Aorta (tissue), 5 donors: ENCODE measurements at regions not wholly inside any gene's neighbourhood (a gene's known extent, or its start where the extent isn't known, plus 50 kb on each side); places are given as distances from the start of the nearest gene placed in this dataset.
A peak's percentile ranks its signal among the peaks of the same experiment; 100 is the strongest.
"Not testable (repeated sequence)": the region's sequence is repeated elsewhere in the genome, so short reads cannot be mapped to it uniquely, and the experiment has no call there.

Source experiments
- ATAC-seq: fragments of 200-7000 bp; cut with Tn5 transposase; one replicate; pipeline ENCODE4 v1.9.1; 2022; ENCODE audit warnings: moderate library complexity; ENCODE audit not compliant: low FRiP score
- DNase-seq, 2 donors: peaks; one replicate each; pipeline ENCODE4 v3.0.0-alpha.2; 2020
- H3K27ac ChIP-seq, 2 donors: one replicate each; pipeline ENCODE4 v1.5.1; 2013; ENCODE audit warnings: low read length in 2 of 2, mild to moderate bottlenecking in 2 of 2, moderate library complexity in 2 of 2, control low read depth in 1 of 2, inconsistent platforms in 1 of 2, low read depth in 1 of 2
- H3K27me3 ChIP-seq, 2 donors: one replicate each; pipeline ENCODE4 v1.6.1; 2013; ENCODE audit warnings: control low read depth in 1 of 2, low read length in 1 of 2, mild to moderate bottlenecking in 1 of 2, moderate library complexity in 1 of 2; ENCODE audit not compliant: insufficient read depth in 2 of 2, control insufficient read depth in 1 of 2
- H3K36me3 ChIP-seq, 2 donors: one replicate each; pipeline ENCODE4 v1.6.1; 2013; ENCODE audit warnings: control low read depth in 1 of 2, low read length in 1 of 2, mild to moderate bottlenecking in 1 of 2; ENCODE audit not compliant: insufficient read depth in 2 of 2, control insufficient read depth in 1 of 2
- H3K4me1 ChIP-seq, 2 donors: one replicate each; pipeline ENCODE4 v1.6.1; 2013; ENCODE audit warnings: low read length in 2 of 2, control low read depth in 1 of 2, mild to moderate bottlenecking in 1 of 2, moderate library complexity in 1 of 2; ENCODE audit not compliant: insufficient read depth in 2 of 2, control insufficient read depth in 1 of 2
- H3K4me3 ChIP-seq, 2 donors: one replicate each; pipeline ENCODE4 v1.5.1; 2013; ENCODE audit warnings: low read length in 2 of 2, control low read depth in 1 of 2, mild to moderate bottlenecking in 1 of 2
- H3K9me3 ChIP-seq: one replicate; pipeline ENCODE4 v1.6.1; 2013; ENCODE audit warnings: mild to moderate bottlenecking, low read length; ENCODE audit not compliant: control insufficient read depth
- WGBS, 2 donors: extraction: QIAGEN DNeasy Blood & Tissue Kit; methylation state at CpG; one replicate each; pipeline ENCODE4 v1.1.7; 2013; 5-methylcytosine and 5-hydroxymethylcytosine counted together
- intact Hi-C, 2 donors: fragments of 100-400 bp; cut with DNase I; formaldehyde crosslinking; loops; one replicate each; pipeline versions ENCODE4 v1.14.2 to v1.15.0; 2022
- donor health status: healthy with polysubstance abuse.
- donor health status: Bipolar disorder and iron deficiency.
- donor health status: DM: no; HTN: no; CAD: no.
- donor health status: DM: no; HTN: no; CAD: no.
- donor health status: DM: yes; HTN: yes; CAD: no.

- H3K4me1 ChIP-seq, intact Hi-C loops, H3K27me3 ChIP-seq, H3K36me3 ChIP-seq, H3K27ac ChIP-seq, H3K4me3 ChIP-seq, DNase-seq, ATAC-seq, H3K9me3 ChIP-seq: not testable (repeated sequence)
- WGBS, 2 donors: 43 to 61% methylated on average over 1 of the region's 1 CpG
Measured at GRCh38 chr2:131606366-131606765, 78.7 kb downstream of the CCDC74A start.

DNA sequence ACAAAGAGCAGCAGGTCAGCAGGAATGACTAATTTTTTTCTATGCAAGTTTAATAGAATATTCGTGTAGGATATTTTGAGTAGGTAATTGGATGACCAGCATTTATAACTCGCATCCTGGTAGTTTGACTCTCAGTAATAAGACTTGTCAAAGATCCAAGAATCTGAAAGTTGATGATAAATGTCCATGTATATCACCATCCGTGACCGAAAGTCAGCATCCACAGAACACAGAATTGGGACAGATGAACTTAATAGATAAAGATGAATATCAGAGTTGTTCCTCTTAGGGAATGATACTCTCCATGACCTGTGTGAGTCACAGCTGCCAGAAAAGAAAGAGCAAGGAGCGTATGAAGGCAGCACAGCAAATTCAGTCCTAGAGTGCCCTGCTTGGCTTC, 79.4 kb downstream of the CCDC74A start:
- H3K27ac ChIP-seq, H3K27me3 ChIP-seq, intact Hi-C loops, H3K36me3 ChIP-seq, H3K9me3 ChIP-seq, DNase-seq, H3K4me1 ChIP-seq, H3K4me3 ChIP-seq, ATAC-seq: not testable (repeated sequence)
- 13 to 24% methylated on average over 5 of the region's 5 CpGs for WGBS, 2 donors

- not testable (repeated sequence) for ATAC-seq, H3K27ac ChIP-seq
Measured at GRCh38 chr2:131614539-131614938, 86.9 kb downstream of the CCDC74A start.

GRCh38 chr2:131618320-131618719, 90.6 kb downstream of the CCDC74A start:
- H3K4me3 ChIP-seq, H3K27me3 ChIP-seq, H3K27ac ChIP-seq, ATAC-seq, DNase-seq, H3K9me3 ChIP-seq, H3K4me1 ChIP-seq, H3K36me3 ChIP-seq, intact Hi-C loops: not testable (repeated sequence)
- WGBS, 2 donors: 76 to 78% methylated on average over 3 of the region's 3 CpGs

More at GRCh38 chr2:131614539-131614938, 86.9 kb downstream of the CCDC74A start:
- intact Hi-C loops, H3K36me3 ChIP-seq, H3K27me3 ChIP-seq, H3K4me1 ChIP-seq, H3K9me3 ChIP-seq, H3K4me3 ChIP-seq, DNase-seq: not testable (repeated sequence)
- WGBS, 2 donors: 85 to 86% methylated on average over 3 of the region's 3 CpGs

- H3K9me3 ChIP-seq, H3K4me3 ChIP-seq, H3K27me3 ChIP-seq, DNase-seq, intact Hi-C loops, H3K4me1 ChIP-seq, H3K27ac ChIP-seq, H3K36me3 ChIP-seq, ATAC-seq: not testable (repeated sequence)
- 88 to 89% methylated on average over 2 of the region's 2 CpGs for WGBS, 2 donors
Measured at GRCh38 chr2:131622874-131623273, 95.2 kb downstream of the CCDC74A start.

GRCh38 chr2:131626011-131626410, 98.3 kb downstream of the CCDC74A start:
- H3K27me3 ChIP-seq, H3K9me3 ChIP-seq, H3K4me3 ChIP-seq, DNase-seq, H3K36me3 ChIP-seq, H3K4me1 ChIP-seq, intact Hi-C loops, ATAC-seq, H3K27ac ChIP-seq: not testable (repeated sequence)
- WGBS, 2 donors: 87 to 92% methylated on average over 10 of the region's 10 CpGs

- peak in 1 of 2 donors; percentile 56 for DNase-seq
- intact Hi-C loops, H3K36me3 ChIP-seq, H3K27ac ChIP-seq, H3K27me3 ChIP-seq, H3K9me3 ChIP-seq, H3K4me1 ChIP-seq, ATAC-seq, H3K4me3 ChIP-seq: not testable (repeated sequence)
- 92 to 93% methylated on average over 19 of the region's 19 CpGs for WGBS, 2 donors
Measured at GRCh38 chr2:131626565-131626964, 98.9 kb downstream of the CCDC74A start.

DNA sequence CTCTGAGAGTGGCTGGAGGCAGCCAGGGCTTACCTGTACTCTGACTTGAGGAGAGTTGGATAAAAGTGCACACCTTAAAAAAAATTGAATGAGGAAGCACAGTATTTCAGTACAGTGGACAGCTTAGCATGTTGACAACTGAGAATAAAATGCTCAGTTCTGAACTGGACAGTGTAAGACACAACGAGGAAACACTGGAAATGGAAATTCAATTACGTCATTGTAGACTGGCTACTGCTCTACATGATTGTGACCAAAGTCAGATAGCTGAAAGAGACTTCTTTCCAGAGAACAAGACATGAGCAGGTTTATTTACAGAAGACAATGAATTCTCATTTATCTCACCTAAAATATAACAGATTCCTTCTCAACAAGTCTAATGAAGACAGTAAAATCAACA, 100.1 kb downstream of the CCDC74A start:
- DNase-seq, intact Hi-C loops, H3K9me3 ChIP-seq, H3K4me3 ChIP-seq, H3K27ac ChIP-seq, ATAC-seq, H3K27me3 ChIP-seq, H3K36me3 ChIP-seq, H3K4me1 ChIP-seq: not testable (repeated sequence)
- 48 to 50% methylated on average over 2 of the region's 2 CpGs for WGBS, 2 donors

GRCh38 chr2:131631648-131632047, 104.0 kb downstream of the CCDC74A start:
- H3K27ac ChIP-seq, H3K4me1 ChIP-seq, DNase-seq, ATAC-seq, H3K36me3 ChIP-seq, H3K4me3 ChIP-seq, intact Hi-C loops, H3K9me3 ChIP-seq, H3K27me3 ChIP-seq: not testable (repeated sequence)
- WGBS, 2 donors: 91 to 96% methylated on average over 2 of the region's 2 CpGs
